T47D (cell line): ENCODE measurements at regions not wholly inside any gene's neighbourhood (a gene's known extent, or its start where the extent isn't known, plus 50 kb on each side); places are given as distances from the start of the nearest gene placed in this dataset.

Source experiments
- DNase-seq, 2 experiments: peaks; one replicate each; pipeline versions ENCODE4 v3.0.0 to v3.0.0-alpha.2; 2011 to 2012; ENCODE audit warnings: low read depth in 1 of 2, low spot score in 1 of 2
- JUND ChIP-seq: IDR thresholded peaks from 2 replicates; pipeline ENCODE4 v1.6.1; 2012; ENCODE audit warnings: low read depth
- in situ Hi-C: cut with HindIII; loops from 2 replicates; pipeline ENCODE4 v1.10.0; 2016; ENCODE audit warnings: low sequenced_read_pairs, low pct_unique_long_range_greater_than_20kb

DNA sequence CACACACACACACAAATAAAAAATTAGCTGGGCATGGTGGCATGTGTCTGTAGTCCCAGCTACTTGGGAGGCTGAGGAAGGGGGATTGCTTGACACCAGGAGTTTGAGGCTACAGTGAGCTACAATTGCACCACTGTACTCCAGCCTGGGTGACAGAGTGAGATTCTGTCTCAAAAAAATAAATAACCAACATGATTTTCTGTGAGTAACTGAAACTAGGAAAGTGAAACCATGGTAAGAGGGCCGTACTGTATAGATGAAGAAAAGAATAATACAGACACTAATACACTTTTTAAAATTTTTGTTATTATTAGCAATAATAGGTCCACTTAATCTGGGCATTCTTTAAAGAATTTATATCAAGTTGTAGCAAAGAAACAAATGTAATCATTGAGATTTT is 170.9 kb downstream of the HGF start:
- TF ChIP-seq JUND, result no peak
- in situ Hi-C loops, result no loop called here

DNA sequence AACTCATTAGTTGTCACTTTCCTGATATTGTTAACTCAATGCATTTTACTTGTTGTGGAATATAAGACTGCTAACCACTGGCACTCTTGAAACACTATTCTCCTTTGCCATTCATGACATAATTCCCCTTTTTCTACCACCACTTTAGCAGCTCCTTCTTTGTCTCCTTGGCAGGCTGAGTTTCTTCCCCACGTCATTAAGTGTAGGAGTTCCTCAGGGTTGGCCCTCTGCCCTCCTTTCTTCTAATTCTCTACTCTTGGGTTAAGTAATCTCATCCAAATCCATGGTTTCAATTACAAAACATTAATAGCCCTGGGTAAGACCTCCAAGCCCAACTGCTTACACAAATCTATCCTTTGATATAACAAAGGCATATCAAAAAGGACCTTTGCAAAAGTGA is 175.1 kb downstream of the HGF start:
- no peak for TF ChIP-seq JUND
- no peak for DNase-seq

More for the DNA sequence above, 170.9 kb downstream of the HGF start:
- DNase-seq, result no peak

DNA sequence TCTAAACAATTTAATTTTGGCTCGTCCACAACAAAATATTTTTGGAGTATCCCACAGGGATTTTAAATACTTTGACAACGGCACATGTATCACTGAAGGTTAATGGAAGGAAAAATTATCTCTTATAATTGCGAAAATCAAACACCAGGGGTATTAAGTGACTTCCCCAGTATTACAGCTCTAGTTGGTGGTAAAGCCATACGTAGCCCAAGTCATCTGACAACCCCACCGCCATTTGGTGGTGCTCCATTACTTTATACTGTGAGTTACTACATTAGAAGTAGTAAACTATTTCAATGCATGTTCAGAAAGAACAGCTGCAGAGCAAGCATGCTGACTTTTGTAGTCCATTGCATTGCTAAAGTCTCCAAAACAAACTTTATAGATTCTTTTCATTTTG is 179.7 kb downstream of the HGF start:
- in situ Hi-C loops, result no loop called here
- DNase-seq, result no peak
- no peak for TF ChIP-seq JUND

More for the DNA sequence above, 175.1 kb downstream of the HGF start:
- in situ Hi-C loops, result no loop called here

DNA sequence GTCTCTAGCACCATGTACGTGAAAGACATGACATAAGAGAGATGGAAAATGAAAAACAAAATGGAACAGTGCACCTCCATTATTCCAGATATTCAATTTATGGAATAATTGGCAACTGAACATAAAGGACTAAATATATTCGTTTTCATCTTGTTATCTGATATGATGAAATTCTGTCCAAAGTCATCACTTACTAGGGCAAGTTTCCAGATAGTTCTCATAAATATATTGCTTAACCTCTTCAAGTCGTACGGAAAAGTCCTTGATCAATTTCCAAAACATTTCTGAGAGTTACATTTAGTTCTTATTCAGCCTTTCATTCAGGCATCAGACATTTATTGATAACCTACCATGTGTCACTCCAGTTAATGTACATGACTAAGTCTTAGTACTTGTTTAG is 185.2 kb downstream of the HGF start:
- no peak for DNase-seq
- no peak for TF ChIP-seq JUND
- in situ Hi-C loops, result no loop called here

DNA sequence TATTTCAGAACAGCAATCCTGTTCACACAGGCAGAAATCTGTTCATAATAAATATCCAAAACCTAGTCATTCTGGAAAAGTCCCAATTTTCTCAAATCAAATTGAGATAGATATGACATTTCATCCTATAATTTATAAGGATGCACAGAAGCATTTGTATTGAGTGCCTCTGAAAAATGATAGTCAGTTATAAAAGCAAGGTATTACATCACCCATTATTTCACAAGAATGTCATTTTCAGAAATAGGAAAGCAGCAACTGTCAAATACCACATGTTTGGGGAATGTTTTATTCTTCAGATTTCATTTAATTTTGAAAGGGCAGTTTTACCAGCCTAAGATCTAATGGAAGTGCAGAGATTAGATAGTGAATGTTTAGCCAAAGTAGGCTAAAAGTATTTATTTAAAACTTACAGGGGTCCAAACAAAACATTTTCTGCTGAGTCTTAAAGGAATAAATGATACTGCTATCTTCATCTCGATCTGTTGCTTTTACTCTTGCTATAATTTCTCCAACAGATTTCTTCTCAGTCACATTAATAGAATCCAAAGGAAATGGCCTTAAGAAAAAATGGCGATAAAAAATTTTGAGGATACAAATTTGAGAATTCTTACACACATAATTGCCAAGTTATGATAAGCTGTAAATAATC is 185.8 kb downstream of the HGF start:
- in situ Hi-C loops, result no loop called here
- TF ChIP-seq JUND, result no peak
- DNase-seq, result no peak

DNA sequence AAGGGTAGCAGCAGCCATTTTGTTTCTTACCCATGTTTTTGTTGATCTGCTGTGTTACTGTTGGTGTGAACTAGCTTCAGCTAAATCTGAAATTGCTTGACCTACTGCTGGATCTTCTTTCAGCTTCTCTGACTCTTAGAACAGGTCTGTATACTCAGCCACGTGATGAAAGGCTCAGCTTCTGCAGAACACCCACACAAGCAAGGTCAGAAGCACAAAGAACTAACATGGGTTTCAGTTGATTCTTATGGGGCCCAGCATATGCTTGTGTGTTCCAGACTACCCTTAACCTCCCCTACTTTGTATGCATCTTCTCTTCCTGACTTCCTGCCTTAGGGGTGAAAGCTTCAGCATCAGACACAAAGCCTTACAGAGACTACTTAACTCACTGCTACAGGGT is 186.8 kb downstream of the HGF start:
- TF ChIP-seq JUND, result no peak
- in situ Hi-C loops, result no loop called here
- DNase-seq, result no peak

DNA sequence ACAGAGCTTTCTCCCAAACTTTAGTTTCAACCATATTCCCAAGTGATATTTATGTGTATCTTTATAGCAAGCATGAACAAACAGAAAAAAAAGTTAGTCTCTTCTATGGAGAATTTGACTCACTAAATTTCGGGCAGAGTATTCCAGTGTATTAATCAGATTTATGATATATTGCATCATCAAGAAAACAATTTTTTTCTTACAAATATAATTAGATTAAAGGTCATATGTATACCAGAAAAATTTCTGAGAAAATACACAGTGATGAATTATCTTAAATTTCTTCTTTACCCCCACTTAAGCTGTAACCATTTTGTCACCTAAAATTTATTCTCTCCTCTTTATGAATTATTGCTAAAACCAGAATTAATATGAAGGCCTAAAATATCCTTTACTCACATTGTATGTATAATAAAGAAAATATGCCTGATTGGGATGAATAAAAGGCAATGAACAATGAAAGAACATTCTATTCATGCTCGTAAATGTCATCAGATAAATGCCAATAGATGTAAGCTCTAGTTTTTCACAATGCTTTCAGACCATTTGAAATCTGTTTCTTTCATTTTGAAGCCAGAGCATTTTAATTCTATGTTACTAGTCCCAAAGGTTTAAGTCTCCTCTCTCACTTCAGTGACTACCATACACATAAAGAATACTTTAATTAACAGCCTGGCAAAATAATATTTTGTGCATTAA is 192.1 kb downstream of the HGF start:
- in situ Hi-C loops, result no loop called here
- TF ChIP-seq JUND, result no peak
- no peak for DNase-seq

DNA sequence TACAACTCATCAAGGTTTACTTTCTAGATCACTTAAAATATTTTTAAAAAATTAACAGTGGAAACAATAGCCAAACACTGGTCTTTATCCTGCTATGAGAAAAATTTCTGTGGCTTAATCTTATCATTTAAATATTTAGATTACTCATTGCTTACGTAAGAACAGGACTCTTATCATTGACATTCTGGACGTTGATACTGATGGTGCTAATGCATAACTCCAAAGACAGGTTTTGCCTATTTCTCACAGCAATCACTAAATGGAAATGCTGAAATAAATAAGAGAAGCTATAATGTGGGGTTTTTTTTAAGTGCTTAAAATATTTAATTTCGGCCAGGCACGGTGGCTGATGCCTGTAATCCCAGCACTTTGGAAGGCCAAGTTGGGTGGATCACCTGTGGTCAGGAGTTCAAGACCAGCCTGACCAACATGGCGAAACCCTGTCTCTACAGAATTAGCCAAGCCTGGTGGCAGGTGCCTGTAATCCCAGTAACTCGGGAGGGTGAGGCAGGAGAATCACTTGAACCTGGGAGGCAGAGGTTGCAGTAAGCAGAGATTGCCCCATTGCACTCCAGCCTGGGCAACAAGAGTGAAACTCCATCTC is 195.0 kb downstream of the HGF start:
- in situ Hi-C loops, result no loop called here
- TF ChIP-seq JUND, result no peak
- no peak for DNase-seq

DNA sequence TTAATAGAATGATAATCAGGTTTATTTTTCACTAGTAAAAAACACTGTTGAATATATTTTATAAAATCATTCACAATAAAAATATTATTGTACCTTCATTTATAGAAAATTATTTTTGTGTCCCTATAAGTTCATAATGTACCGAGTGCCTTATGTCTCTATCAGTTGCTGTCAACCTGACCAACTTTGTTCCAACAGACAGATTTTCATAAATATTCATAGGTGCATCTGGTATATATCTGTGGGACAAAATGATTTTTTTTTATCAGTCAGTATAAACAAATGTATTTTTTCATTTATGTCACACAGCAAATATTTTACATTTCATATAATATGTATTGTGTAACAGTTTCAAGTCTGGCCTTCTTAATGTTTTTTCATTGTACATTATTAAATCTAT is 195.9 kb downstream of the HGF start:
- TF ChIP-seq JUND, result no peak
- in situ Hi-C loops, result no loop called here
- no peak for DNase-seq

DNA sequence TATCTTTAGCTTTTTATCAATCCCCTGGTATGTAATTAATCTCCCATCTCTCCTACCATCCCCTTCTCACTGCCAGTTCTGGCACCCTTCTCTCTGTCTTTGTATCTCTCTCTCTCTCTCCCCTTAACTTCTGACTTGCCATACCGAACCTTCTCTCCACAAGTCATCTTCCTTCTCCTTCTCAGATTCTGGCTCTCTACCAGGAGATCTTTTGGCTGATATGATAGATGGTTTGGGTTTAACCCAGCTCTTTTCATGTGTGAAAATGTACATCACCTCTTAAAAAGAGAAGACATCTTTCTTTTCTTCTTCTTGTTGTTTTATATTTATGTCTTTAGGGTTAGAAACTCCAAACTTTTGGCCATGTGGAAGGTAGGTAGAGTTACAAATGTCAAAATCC is 196.7 kb downstream of the HGF start:
- in situ Hi-C loops, result no loop called here
- no peak for DNase-seq

DNA sequence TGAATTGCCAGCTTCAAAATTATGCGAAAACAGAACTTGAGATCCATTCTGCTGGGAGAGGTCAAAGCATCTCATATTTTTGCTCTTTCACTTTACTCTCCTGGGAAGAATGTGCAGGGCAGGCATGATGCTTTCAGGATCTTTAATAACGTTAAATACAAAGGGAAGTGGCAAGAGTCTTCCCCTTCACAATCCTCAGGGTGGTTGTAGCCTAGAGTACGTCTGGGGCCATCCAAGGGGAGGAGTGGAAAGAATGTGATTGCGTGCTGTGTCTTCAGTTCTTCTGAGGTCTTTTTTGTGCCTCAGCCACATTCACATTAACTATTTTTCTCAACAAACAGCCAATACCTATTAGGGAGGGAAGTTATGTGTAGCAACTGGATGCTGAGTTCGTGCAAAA is 207.3 kb downstream of the HGF start:
- TF ChIP-seq JUND, result no peak
- no peak for DNase-seq
- in situ Hi-C loops, result no loop called here

More for the DNA sequence above, 196.7 kb downstream of the HGF start:
- no peak for TF ChIP-seq JUND

DNA sequence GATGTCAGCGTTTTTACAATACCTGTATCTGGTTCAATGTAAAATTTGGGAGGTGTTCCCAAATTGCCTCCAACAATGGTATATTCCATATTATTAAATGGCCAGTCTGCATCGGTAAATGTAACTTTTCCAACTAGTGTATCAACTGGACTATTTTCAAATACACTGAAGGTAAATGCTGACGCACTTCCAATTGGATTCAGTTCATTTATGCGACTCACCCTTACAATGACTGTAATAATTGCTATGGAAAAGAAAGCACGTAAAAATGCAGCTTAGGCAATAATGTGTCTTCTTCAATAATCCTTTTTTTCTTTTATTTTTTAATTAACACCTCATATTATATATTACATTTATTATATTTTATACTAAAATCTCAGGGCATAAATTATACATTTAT is 209.1 kb downstream of the HGF start:
- in situ Hi-C loops, result no loop called here
- no peak for DNase-seq
- TF ChIP-seq JUND, result no peak

DNA sequence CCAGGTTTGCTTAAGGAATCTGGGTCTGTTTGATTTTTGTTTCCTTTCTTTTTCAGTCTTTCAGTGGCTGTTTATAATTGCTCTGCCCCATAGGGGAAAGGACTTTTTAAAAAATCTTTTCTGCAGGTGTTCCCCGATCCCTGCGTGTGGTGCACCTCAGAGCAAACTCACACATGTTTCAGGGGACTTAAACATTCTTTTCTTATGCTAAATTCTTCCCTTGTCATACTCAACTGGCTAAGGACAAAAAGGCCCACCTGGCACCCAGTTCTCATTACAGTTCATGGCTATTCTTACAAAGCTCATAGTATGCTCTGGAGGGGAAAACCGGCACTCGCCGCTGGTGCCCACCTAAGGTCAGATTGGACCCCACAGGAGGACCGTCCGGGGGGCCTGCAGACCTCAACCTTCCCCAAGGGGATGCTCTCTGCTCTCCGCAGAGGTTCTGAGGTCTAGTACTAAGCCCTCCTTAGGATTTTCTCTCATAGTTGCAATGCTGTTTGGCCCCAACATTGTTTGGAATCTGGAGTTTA is 220.3 kb downstream of the HGF start:
- TF ChIP-seq JUND, result no peak
- in situ Hi-C loops, result no loop called here
- DNase-seq, result no peak
